HG03432 (cell line): ENCODE measurements at regions not wholly inside any gene's neighbourhood (a gene's known extent, or its start where the extent isn't known, plus 50 kb on each side); places are given as distances from the start of the nearest gene placed in this dataset.
"Not testable (repeated sequence)": the region's sequence is repeated elsewhere in the genome, so short reads cannot be mapped to it uniquely, and the experiment has no call there.

ENCODE experiments used
- ATAC-seq: cut with Tn5 transposase; IDR thresholded peaks from one replicate; pipeline ENCODE4 v1.9.1; 2021; ENCODE audit warnings: mild to moderate bottlenecking, moderate library complexity; ENCODE audit not compliant: unreplicated experiment

GRCh38 chr4:164616961-164617360 is 137.0 kb upstream of the SMIM31 start:
- ATAC-seq, result no peak

DNA sequence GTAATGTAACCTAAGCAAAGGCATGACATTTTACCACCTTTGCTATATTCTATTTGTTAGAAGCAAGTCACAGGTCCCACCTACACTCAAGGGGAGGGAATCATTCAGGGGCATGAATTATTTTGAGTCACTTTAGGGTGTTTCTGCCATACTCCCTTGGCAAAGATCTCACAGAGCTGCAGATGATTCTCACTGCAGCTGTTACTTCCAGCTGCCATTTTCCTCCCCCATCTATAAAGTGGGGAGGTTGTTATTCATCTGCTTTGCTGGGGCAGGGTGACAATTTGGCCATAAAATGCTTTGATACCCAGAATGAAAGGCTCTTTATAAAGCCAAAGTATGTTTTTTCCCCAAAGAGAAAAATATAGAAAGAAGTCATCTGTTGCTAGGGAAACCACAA is 136.5 kb upstream of the SMIM31 start:
- ATAC-seq, result no peak

- ATAC-seq, result no peak
These were observed 136.0 kb upstream of the SMIM31 start for GRCh38 chr4:164617911-164618310.

- no peak for ATAC-seq
These were observed 131.9 kb upstream of the SMIM31 start for GRCh38 chr4:164621886-164622521.

- ATAC-seq, result no peak
These were observed 130.8 kb upstream of the SMIM31 start for GRCh38 chr4:164623099-164623498.

DNA sequence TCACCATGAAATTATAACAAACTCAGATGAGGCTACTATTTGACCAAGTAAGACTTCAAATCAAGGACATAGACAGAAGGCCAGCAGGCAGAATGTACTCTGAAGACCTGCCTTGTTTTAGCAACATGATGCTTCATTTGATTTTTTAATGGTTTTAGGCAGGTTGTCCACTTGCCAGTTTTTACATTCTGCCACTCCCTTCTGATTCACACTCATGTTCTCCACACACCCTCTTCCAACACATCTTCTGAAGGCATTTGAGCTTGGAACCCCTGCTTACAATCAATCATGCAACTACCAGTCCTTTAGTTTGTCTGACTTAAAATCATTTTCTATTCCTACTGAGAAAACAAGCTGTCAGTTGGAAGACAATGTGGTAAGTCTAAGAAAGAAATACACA is 114.9 kb upstream of the SMIM31 start:
- ATAC-seq, result no peak

DNA sequence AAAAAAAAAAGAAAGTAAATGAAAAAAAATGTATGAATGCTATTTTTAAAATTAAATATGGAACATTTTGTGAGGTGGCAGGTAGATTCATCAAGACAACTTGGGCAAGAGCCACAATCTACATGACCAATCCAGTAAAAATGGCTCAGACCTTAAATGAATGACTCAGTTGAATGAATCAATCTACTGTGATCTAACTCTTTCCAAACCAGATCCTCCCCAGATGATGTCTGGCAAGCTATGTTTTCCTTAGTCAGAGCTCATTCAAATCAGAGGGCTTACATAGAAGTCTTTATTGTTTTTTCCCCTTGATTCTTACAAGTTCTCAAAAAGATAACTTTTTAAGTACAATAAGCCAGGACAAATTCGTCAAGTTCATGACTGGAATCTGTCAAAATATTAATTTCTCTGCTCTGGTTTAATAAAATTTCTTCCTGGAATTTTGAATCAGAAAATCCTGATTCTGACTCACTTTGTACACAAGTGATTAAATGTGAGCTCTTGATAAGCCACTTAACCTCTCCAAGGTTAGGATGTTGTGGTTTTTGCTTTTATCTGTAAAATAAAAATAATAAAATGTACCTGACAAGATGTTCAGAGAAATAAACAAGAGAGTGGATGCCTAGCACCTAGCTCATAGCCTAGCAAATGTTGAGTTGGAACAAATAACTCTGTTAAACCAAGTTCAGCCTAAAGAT is 105.6 kb upstream of the SMIM31 start:
- ATAC-seq, result no peak

DNA sequence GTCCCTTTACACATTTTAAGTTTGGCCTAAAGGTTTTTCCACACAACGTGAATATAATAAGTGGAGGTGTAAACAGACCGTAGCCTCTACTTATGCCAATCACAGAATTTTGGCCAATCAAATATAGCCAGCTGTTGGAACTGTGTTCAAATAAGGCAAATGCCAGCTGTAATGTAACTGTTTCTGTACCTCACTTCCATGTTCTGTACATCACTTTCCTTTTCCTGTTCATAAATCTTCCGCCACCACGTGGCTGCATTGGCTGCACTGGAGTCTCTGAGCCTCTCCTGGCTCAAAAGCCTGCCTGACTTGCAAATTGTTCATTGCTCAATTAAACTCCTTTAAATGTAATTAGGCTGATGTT is 105.1 kb upstream of the SMIM31 start:
- ATAC-seq, result no peak

GRCh38 chr4:164659765-164660164 is 94.2 kb upstream of the SMIM31 start:
- no peak for ATAC-seq

- not testable (repeated sequence) for ATAC-seq
These were observed 77.8 kb upstream of the SMIM31 start for GRCh38 chr4:164676152-164676551.

- ATAC-seq, result no peak
These were observed 70.9 kb upstream of the SMIM31 start for GRCh38 chr4:164683040-164683439.

DNA sequence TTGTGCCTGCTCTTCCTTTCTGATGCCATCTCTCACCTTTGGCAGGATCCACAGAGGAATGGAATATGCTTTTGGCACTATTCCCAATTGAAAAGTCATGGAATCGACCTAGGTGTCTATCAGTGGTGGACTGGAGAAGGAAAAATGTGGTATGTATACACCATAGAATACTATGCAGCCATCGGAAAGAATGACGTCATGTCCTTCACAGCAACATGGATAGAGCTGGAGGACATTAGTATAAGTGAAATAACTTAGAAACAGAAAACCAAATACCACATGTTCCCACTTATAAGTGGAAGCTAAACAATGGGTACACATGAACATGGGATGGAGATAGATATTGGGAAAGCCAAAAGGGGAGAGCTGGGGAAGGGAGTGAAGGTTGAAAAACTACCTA is 58.3 kb upstream of the SMIM31 start:
- ATAC-seq, result no peak

GRCh38 chr4:164700471-164700870 is 53.5 kb upstream of the SMIM31 start:
- ATAC-seq, result no peak

- ATAC-seq, result peak; percentile 85
These were observed 52.3 kb upstream of the SMIM31 start for GRCh38 chr4:164701665-164702064.
